ENCODE measurements at regions not wholly inside any gene's neighbourhood (a gene's known extent, or its start where the extent isn't known, plus 50 kb on each side); places are given as distances from the start of the nearest gene placed in this dataset.
"Not testable (repeated sequence)": the region's sequence is repeated elsewhere in the genome, so short reads cannot be mapped to it uniquely, and the experiment has no call there.

DNA sequence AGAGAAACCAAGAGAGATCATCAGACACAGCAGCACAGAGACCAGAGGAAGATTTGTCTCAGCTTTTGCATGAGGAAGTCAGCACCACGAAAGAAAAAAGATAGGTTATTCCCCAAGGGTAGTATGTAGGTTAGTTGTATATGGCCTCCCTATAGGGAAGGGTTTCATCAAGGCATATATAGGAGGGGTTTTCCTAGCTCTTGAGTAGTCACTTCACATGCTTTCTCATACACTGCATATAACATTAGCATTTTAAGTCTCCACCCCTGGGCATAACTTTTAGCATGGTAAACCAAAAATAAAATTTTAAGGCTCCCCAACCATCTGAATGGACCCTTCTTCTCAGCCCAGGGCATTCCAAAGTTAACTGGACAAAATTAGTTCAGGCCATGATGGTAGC is 1571.6 kb upstream of the ACO1 start:
- no peak for DNase-seq

DNA sequence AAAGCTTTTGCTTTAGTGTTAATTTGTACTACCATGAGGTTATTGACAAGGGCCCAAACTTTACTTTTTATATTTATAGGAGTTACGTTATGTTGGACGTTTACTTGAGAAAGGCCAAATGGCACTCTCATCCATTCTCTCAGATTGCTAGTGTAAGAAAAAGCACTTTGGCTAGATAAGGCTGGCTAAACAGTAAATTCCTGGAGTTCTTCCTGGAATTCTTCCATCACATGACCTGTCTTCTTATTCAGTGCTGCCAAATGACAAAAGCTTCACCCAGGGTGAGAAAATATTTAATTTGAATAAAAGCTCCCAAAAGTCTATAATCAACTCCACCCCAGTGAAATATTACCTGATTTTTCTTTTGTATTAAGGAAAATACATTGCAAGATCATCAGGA is 1568.9 kb upstream of the ACO1 start:
- DNase-seq: no peak

DNA sequence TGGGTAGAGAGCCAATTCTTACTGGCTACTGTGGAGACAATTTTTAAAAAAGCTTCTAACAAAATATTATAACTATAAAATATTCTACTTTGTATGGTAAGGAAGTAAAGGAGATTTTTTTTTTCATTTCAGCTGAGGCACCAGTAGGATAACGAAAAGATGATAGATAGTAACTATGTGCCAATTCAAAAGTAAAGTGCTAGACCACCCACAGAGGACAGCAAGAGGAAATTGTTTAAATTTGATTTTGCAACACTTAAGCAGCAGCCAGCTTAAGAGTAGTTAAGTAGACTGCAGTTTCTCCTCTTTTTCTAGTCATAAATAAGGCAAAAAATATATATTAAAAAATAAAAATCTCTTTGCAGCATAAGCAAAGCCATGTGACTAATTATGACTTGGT is 1539.3 kb upstream of the ACO1 start:
- no peak for DNase-seq

DNA sequence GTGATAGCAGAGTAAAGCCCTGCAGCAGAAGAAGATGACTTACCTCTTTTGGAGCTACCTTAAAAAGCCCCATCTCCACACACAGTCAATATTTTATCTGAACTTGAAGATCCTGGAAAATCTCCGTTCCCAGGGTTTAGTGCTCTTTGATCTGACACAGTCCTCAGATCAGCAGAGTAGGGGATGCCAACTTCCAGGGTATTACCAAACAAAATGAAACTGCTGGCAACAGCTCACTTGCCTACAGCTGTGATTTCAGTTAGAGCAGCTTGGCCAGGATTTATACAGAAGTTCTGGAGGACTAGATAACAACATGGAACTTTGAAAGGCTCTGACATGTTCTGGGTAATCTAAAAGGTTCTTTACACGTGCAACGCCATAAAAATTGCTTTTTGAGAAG is 1537.8 kb upstream of the ACO1 start:
- DNase-seq: no peak

DNA sequence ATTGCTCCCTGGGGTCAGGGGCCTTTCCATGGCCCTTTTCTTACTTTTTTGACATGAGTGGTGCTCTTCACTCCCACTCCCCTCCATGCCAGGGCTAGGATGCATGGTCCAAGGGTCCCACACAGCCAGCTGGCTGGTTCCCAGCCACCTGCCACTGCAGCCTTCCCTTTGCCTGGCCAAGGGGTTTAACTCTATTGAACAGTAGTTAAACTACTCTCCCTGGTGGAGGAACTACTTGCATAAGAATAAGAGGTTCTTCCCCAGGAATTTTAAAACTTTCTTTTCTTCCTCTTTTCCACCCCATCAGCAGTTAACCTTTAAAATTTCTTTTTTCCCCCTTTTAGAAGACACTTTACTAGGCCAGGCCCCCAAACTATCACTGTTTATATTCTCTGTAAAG is 1532.8 kb upstream of the ACO1 start:
- no peak for DNase-seq

DNA sequence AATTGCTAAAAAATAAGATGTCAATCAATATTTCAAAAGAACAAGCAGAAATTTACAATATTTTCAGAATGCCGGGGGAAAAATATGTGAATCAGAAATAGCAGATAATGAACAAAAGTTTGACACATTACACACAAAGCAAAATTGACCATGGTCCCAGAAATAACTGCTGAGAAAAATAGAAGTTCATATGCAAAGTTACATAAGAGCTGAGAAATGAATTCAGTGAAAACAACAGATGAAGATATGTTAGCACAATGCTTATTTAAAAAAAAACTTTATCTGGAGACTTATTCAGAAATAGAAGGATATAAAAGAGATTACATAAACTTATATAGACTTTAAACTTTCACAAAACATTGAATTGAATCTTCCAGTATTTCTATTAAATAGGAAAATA is 1483.7 kb upstream of the ACO1 start:
- DNase-seq: no peak

DNA sequence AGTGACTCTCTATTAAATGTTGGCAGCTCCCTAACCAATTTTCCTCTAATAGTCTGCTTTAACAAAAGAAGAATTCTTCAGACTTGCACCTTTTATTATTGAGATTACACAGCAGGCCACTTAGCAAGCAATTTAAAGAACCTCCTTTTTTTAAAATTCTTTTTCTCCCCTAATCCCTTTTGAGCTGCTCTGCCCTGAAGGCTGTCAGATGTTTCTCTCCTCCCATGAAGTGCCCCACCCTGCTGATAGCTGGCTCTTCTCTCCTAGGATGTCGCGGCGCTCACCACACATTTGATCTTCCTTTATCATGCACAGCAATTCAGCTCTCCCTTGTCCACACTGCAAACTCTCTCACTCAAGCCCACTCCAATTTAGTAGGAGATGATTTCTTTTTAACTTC is 1471.1 kb upstream of the ACO1 start:
- no peak for DNase-seq

DNA sequence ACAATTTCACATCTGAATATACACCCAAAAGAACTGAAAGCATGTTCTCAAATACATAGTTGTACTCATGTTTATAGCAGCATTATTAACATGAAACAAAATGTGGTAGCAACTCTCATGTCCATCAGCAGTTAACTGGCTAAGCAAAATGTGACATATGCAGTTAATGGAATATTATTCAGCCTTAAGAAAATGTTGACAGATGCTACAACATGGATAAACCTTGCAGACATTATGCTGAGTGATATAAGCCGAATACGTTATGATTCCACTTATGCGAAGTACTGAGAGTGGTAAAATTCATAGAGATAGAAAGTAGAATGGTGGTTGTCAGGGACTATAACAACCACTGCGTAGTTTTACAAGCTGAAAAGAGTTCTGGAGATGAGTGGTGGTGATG is 1469.0 kb upstream of the ACO1 start:
- no peak for DNase-seq

DNA sequence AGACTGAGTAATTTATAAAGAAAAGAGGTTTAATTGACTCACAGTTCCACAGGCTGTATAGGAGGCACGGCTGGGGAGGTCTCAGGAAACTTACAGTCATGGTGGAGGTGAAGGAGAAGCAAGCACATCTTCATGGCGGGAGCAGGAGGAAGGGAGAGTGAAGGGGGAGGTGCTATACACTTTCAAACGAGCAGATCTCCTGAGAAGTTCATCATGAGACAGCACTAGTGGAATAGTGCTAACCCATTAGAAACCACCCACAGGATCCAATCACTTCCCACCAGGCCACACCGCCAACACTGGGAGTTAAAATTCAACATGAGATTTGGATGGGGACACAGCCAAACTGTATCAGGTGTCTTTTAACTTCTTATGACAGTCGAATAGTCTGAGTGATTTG is 1459.3 kb upstream of the ACO1 start:
- DNase-seq: no peak

DNA sequence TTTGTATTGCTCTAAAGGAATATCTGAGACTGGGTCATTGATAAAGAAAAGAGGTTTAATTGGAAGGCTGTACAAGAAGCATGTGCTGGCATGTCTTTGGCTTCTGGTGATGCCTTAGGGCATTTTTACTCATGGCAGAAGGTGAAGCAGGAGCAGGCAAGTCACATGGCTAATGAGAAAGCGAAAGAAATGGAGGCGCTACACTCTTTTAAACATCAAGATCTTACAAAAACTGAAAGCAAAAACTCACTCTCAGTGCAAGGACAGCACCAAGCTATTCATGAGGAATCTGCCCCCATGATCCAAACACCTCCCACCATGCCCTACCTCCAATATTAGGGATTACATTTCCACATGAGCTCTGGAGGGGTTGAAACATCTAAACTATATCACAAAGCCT is 1458.8 kb upstream of the ACO1 start:
- DNase-seq: no peak

DNA sequence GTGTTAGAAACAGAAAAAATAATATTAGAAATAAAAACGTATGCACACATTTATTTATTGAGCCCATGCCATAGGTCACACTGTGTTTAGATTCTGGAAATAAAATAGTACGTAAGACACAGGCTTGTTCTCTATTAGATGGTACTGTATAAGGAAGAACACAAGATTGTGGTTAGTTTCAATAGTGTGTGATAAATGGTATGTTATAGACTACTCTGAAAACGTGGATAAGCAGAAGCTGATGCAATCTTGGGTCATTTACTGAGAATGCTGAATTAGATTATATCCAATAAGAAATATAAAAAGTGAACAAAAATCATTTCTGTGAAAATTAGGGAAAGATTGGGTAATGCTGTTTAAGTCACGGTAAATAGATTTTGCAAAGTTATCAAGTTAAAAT is 1456.4 kb upstream of the ACO1 start:
- no peak for DNase-seq

DNA sequence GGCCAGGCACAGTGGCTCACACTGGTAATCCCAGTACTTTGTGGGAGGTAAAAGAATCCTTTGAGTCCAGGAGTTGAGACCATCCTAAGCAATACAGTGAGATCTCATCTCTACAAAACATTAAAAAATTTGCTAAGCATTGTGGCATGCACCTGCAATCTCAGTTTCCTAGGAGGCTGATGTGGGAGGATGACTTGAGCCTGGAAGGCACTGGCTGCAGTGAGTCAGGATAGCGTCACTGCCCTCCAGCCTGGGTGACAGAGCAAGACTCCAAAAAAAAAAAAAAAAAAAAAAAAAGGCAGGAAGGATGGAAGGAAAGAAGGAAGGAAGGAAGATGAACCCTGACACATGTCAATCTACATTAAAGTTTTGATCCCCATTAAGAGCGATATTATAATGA is 1452.2 kb upstream of the ACO1 start:
- DNase-seq: no peak

DNA sequence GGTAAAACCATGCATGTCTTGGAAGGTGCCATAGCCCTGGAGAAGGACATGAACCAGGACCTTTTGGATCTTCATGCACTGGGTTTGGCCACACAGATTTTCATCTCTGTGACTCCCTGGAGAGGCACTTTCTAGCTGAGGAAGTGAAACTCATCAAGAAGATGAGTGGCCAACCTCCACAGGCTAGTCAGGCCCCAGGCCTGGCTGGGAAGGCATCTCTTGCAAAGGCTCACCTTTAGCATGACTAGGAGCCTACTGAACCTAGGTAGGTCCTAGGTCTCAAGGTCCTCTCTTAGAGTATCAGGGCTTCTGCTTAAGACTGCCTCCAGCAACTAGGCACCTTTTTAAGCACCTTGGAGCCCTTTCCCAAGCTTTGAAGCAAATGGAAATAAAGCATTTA is 1448.7 kb upstream of the ACO1 start:
- DNase-seq: no peak

DNA sequence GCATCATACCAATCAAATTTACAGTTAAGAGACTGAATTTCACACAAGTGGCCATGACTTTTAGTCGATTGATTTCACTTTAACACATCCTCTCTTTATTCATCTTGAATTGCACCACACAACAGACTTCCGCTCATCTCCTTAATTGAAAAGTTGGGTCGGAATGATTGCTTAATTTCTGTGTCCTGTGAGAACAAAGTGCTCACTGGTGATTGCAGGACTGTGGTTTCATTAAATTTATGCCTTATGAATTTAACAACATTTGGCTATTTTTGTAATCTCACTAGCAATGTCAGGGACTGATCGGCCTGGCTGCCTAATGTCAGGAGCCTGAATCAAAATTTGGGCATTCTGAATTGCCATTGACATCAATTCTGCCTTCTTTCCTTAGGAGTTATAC is 1447.3 kb upstream of the ACO1 start:
- DNase-seq: no peak

DNA sequence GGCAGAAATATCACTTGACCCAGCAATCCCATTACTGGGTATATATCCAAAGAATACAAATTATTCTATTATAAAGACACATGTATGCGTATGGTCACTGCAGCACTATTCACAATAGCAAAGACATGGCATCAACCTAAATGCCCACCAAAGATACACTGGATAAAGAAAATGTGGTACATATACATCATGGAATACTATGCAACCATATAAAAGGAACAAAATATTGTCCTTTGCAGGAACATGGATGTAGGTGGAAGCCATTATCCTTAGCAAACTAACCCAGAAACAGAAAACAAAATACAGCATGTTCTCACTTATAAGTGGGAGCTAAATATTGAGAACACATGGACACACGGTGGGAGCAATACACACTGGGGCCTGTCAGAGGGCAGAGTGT is 1441.6 kb upstream of the ACO1 start:
- not testable (repeated sequence) for DNase-seq

DNA sequence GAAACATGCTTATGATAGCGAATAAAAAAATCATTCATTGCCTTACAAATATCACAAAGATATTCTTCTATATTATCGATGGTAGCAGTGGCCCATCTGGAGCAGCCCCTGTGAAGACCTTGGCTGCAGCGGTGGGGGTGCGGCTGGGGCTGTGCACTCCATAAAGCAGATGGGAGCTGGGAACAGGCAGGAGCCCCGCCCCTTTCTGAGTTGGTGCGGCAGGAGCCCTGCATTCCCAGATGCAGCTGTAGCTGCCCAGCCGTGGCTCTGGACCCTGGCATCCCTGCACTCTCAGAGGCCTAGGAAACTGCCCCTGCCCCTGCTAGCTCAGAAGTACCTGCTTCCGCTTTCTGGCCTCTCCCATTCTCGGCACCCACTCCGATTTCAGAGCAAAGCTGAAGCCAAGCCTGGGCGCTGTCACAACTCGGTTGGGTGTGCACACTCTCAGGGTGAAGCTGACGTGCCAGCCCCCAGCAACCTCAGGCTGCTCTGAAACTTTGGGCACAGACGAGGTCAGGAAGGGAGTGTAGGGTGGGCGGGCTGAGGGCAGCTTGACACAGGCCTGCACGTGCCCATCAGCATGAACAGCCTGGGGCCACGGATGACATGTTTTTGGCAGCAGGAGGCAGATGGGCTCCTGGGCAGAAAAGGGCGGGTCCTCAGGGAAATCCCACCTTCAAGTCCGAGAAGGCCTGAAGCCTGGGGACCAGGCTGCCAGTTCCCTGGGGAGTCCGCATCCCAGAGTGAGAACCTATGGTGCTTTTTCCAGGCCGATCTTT is 1440.8 kb upstream of the ACO1 start:
- no peak for DNase-seq

DNA sequence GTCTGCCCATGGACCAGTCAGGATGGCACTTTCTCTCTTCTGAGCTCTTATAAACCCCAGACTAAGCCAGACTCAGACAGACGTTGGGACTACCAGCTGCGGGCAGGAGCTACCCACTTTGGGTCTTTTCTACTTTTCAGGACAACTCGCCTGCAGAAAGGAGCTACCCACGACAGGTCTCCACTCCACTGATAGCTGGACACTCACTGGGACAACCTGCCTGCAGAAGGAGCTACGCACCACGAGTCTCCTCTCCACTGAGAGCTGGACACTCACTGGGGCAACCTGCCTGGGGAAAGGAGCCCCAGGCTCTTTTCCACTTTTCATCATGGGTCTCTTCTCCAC is 1440.2 kb upstream of the ACO1 start:
- no peak for DNase-seq

DNA sequence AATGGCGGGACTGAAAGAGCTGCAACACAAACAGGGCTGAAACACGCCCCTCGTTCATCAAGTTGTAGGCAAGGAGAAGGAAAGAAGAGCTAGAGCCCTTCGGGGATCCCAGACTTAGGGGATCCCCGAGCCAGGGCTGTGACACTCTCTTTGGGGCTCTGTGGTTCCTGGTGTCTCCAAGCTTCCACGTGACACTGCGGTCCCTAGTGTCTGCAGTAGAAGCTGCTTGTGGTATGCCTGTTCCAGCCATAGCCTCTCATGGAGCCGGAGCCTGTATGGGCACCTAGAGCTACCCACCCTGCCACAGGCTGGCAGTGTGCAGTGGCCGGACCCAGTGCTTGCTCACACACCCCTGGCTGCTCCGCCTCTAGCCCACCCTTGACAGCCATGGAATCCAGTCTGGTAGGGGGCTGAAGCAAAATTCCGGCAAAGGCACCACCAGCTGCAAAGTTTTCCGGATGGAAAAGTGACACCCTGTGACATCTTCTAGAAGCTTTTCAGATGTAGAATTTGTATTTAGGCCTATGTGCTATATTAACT is 1439.6 kb upstream of the ACO1 start:
- DNase-seq: no peak

DNA sequence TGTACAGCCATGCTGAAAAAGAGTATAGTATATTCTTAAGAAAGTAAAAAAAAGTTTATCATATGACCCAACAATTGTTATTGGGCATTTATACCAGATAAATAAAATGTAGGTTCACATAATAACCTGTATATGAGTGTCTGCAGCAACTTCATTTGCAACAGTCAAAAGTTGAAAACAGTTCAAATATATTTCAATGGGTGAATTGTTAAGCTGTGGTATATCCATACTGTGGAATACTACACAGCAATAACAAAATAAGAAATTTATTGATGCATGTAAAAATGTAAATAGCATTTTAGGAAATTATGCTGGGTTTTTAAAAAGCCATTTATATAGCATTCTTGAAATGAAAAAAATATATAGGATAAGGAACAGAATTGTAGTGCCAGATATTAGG is 1420.1 kb upstream of the ACO1 start:
- DNase-seq: no peak

DNA sequence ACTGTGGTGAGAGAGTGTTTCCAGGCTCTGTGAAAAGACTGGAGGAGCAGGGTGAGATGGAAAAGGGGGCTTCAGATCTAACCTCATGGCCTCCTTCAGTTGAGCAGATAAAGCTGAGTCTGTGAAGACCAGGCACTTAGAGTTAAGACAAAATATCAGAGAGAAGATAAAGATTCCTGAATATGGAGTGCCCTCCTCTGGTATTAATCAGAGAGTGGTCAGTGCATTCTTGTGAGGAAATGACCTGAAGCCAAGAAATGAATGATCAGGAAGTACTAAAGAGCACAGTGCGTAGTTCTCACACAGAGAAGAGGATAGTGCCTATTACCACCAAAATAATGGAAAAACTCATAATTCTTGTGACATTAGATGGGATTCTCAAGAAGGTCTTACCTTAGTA is 1417.0 kb upstream of the ACO1 start:
- no peak for DNase-seq

DNA sequence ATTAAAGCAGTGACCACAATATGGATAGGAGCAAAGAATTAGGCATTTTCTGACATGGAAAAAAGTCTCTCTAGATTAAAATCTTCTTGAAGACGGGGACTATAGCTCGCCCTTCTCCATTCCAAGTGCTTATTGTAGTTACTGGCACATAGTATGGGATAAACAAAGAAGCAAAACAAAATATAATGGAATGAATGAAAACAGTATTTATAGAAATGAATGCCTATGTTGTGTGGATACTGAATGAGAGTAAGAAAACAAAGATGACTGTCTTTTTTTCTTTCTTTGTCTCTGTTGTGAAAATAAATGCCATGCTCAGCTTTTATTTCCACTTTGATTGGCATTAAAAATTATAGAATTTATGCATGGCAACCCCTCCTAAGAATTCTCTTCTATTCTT is 1414.3 kb upstream of the ACO1 start:
- DNase-seq: no peak

DNA sequence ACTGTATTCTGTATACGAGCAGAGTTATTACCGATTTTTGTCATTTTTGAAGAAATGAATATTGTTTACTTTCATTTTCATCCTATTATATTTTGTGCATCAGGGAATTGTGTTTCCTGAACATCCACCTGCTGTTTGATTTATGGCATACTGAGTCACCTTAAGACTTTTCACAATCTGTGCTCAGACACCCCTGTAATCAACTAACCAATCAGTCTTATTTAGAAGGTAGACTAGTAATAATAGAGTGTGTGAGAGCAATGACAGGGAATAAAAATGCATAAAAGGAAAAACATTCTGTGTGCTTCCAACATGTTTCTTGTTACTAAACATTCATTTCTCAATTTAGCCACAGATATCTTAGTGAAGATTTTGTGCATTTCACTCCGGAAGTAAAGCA is 1413.6 kb upstream of the ACO1 start:
- DNase-seq: no peak

DNA sequence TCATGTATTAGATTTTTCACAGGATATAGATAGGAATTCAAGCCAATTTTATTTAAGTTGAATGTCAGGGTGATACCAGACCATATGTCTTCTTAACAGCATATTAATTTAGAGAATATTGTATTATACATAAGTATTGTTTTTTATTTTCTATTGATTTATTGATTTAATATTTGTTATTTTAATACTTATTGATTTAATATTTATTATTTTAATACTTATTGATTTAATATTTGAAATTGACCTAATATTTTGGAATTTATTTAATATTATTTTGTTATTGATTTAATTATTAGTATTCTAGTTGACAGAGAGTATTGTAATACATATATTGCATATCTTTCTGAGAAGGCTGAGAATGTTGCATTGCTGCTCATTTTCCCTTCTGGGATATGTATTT is 1411.8 kb upstream of the ACO1 start:
- DNase-seq: no peak

DNA sequence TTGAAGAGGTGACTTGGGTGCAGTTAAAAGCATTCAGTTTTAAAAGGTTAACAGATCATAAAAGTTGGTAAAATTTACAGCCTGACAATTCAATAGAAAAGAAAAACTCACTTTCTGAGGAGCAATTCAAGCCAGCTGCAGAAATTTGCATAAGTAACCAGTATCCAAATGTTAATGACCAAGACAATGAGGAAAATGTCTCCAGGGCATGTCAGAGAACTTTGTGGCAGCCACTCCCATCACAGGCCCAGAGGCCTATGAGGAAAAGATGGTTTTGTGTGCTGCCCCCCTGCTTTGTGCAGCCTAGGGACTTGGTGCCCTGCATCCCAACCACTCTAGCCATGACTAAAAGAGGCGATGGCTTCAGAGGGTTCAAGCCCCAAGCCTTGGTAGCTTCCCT is 1406.5 kb upstream of the ACO1 start:
- DNase-seq: no peak

DNA sequence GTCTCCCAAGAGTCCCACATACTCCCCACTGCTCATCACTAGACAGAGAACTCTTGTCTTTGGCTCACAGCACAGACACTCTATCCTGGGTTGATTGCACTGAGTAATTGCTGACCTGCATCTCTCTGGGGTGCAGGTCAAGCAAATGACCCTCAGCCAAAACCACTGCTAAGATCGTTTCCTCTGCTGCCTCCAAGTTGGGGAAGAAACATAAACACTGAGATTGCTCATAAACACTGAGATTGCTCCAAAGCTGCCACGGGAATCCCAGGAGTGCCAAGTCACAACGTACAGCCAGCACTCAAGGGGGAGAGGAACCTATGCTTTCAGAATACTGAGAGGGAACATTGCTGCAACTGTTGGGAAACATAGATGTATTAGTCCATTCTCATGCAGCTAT is 1402.1 kb upstream of the ACO1 start:
- no peak for DNase-seq
